ENCODE measurements at regions not wholly inside any gene's neighbourhood (a gene's known extent, or its start where the extent isn't known, plus 50 kb on each side); places are given as distances from the start of the nearest gene placed in this dataset.

DNA sequence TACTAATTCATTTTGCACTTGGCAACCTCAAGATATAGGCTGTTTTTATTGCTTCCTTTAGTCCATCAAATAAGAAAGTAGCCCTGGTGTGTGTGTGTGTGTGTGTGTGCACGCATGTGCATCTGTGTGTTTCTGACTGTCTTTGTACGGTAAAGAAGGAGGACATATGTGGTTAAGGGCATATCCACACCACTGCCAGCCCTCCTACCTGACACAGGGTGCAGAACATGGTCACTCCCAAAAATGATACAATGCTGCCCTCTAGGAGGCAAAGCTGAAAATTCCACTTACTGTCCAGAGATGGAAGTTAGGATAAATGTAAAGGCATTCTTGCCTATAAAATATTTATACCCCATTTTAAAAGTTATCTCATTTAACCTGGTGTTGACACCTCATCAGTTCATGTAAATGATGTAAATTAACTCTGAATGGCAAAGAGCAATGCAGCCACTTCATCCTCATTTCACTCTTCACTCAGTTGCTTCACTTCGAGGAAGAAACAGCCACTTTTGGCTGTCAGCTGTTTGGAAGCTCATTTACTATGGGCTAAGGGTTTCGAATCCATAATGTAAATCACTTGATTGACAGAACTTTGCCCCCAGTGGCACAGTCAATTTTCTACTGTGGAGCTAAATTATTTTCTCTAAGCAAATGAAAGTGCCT is 83.1 kb upstream of the MTNR1B start:
- peak; percentile 67 for DNase-seq

GRCh38 chr11:92888696-92889095 is 80.8 kb upstream of the MTNR1B start:
- no peak for DNase-seq

GRCh38 chr11:92890846-92891245 is 78.6 kb upstream of the MTNR1B start:
- DNase-seq, result no peak

DNA sequence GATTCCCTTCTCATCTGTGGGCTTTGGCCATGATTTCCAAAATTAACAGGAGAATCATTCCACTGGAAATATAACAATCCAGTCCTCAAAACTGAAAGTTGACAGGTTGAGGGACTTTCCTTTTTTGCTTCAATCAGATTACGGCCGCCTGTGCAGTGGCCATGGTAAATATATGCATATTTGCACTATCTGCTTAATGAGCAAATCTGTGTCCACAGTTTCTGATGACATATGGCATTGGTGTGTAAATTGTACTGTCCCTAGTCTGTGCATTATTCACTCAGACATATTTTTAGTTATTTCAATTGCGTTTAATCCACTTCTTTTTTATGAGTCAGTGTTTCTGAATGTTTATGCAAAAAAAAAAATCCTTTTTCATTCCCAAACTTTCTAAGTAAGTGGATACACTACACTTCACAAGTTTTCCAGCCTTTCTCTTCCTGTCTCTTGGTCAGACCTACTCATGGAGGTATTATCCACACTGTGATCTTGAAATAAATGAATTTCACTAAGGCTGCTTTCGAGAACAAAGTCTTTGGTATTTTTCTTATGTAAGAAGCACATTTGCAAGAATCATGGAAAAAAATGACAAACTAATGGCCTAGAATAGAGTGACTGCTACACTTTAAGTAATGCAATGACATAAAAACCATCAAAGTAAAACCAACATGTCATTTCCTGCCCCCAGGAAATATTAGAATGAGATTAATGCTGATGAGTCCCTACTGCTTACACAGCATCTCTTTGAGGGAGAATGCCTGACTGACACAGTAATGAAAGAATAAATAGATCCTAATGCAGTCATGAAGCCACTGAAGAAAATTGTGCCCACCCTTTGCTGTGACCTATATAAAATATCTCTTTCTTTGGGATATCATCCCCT is 76.4 kb upstream of the MTNR1B start:
- peak; percentile 30 for DNase-seq

GRCh38 chr11:92894197-92894596 is 75.3 kb upstream of the MTNR1B start:
- no peak for DNase-seq

DNA sequence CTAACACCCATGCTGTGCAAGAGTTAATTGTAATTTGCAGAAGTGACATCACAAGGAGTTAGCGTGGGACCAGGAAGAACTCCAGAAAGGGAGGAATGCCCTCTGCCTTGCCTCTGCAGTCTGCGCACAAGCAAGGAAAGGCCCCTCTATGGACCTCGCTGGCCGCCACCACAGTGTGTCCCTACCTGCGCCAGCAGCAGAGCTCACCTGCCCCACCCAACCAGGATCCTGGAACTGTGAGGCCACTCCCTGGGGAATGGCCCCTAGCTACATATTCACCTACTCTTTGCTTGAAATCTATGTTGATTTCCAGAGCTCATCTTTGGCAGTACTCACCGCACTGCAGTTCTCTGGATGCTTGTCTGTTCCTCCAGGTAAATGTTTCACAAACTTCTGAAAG is 72.0 kb upstream of the MTNR1B start:
- DNase-seq, result no peak

DNA sequence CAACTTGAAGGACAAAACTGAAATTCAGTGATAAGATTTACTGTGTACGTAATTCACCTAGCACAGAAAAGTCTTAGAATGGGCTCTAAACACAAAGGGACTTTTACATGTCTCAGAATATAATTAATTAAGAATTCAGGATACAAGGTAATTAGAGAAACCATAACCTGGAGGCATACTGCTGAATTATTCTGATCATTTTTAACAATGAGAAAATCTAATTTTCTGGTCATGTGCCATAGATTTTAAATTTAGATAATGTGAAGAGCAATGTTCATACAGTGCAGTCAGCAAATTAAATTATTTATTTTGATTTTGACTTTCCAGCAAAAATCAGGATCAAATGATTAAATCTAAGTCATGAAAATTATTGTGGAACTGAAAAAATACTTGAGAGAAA is 67.0 kb upstream of the MTNR1B start:
- no peak for DNase-seq

DNA sequence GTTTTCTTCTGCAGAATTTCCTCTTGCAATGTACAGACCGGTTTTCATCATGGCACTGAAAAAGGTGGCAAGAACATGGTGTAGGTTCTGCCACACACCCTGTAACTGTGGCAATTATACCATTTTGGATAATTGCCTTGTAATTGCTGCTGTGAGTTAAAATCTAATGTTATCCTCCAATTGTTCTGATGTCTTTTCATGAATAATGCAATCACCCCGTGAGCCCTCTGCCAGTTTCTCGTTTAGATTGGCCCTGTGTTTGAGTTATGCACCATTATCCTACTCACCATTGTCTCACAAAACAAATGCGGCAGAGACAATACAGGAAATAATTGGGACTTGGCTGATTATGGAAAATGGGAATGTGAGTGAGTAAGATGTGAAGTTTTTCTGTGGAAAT is 61.8 kb upstream of the MTNR1B start:
- peak; percentile 74 for DNase-seq

GRCh38 chr11:92909214-92909613 is 60.2 kb upstream of the MTNR1B start:
- no peak for DNase-seq

- DNase-seq, result peak; percentile 87
Observed at GRCh38 chr11:92911478-92911877, 58.0 kb upstream of the MTNR1B start.

- DNase-seq, result no peak
Observed at GRCh38 chr11:92915551-92915950, 53.9 kb upstream of the MTNR1B start.

GRCh38 chr11:92916299-92916698 is 53.2 kb upstream of the MTNR1B start:
- no peak for DNase-seq

DNA sequence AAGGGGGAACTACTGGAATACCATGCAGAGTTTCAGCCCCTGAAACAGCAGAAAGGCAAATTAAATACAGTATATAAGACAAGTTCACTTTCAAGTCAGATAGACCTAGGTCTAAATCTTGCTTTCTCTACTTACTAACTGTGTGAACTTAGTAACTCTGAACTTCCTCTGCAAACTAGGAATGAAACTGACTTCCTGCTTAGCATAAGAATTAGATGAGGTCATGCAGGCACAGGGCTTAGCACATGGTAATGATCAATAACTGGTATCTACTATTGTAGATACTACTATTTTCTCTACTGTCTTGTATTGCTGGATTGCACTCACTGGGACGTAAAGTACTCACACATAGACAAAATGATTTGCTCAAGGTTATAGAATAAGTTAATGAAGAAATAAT is 51.5 kb upstream of the MTNR1B start:
- DNase-seq, result no peak

DNA sequence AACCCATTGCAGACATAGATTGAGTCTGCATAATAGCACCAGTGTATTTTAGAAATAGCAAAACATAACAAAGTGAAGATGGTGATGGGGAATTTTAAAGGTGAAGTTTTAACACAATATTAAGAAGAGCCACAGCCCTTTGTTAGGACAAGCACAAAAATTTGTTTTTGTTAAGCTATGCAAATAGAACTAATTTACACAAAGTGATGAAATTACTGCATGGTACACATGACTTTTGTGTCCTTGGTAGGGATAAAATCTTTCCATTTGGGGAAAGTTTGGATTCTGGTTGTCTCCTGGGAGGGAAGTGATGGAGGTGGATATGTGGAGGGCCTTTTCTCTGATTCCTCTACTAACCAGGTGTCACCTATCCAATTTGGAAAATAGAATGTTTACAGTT is 50.4 kb upstream of the MTNR1B start:
- DNase-seq, result no peak

All from NCI-H146 (cell line).